ENCODE measurements at regions not wholly inside any gene's neighbourhood (a gene's known extent, or its start where the extent isn't known, plus 50 kb on each side); places are given as distances from the start of the nearest gene placed in this dataset.

DNA sequence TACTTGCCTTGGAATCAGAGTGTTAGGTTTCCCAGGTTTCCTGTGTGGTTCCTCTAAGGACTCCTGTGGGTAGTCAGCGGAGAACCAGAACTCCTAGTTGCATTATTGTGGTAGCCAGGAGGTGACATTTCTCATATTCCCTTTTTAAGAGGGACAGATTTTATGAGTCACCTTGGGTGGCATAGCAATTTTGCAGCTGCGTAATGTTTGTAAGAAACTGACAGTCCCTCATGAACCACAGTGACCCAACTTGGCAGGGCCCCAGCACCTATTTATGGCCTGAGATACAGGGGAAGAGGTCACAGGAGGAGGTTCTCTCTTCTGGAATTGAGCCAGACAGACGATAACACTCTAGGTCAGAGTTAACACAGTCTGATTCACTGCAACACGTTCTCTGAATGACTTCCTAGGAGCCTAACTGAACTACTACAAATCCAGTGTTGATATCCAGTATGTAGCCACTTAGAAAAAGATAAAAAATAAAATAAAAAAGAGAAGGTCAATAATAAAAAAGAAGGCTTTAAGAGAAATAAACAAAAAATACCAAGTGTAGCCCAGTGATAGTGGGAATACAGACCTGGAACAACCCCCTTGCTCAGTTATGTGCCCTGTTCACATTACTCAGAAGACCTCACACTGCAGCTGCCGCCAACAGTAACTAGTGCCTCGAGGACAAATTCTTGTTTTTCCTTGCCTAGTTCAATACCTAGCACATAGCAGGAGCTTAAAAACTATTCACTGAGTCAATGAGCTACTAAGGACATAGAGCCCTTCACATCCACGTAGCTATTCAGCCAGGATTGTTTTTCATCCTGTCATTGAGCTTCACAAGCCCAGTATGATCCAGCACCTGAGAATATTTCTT lies 50.7 kb upstream of the VLDLR start (continued):
- no peak for TF ChIP-seq ZNF529 (tag by site-specific recombination; IDR thresholded peaks at IDR 0.05; ENCODE audit: insufficient replicate concordance)
- no peak for TF ChIP-seq ZNF433 (tag by site-specific recombination; IDR thresholded peaks at IDR 0.05; ENCODE audit: low read depth)
- TF ChIP-seq, protein P1, sequence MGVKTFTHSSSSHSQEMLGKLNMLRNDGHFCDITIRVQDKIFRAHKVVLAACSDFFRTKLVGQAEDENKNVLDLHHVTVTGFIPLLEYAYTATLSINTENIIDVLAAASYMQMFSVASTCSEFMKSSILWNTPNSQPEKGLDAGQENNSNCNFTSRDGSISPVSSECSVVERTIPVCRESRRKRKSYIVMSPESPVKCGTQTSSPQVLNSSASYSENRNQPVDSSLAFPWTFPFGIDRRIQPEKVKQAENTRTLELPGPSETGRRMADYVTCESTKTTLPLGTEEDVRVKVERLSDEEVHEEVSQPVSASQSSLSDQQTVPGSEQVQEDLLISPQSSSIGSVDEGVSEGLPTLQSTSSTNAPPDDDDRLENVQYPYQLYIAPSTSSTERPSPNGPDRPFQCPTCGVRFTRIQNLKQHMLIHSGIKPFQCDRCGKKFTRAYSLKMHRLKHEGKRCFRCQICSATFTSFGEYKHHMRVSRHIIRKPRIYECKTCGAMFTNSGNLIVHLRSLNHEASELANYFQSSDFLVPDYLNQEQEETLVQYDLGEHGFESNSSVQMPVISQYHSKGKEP (tag by site-specific recombination; IDR thresholded peaks at IDR 0.05) = peak; percentile 89
- TF ChIP-seq ZNF560 (tag by site-specific recombination; IDR thresholded peaks at IDR 0.05; ENCODE audit: borderline replicate concordance) = no peak
- peak; percentile 52; the same call in 1 of the 2 replicates for TF ChIP-seq ZBTB21 (tag by site-specific recombination; IDR thresholded peaks at IDR 0.05)
- TF ChIP-seq, protein P2, sequence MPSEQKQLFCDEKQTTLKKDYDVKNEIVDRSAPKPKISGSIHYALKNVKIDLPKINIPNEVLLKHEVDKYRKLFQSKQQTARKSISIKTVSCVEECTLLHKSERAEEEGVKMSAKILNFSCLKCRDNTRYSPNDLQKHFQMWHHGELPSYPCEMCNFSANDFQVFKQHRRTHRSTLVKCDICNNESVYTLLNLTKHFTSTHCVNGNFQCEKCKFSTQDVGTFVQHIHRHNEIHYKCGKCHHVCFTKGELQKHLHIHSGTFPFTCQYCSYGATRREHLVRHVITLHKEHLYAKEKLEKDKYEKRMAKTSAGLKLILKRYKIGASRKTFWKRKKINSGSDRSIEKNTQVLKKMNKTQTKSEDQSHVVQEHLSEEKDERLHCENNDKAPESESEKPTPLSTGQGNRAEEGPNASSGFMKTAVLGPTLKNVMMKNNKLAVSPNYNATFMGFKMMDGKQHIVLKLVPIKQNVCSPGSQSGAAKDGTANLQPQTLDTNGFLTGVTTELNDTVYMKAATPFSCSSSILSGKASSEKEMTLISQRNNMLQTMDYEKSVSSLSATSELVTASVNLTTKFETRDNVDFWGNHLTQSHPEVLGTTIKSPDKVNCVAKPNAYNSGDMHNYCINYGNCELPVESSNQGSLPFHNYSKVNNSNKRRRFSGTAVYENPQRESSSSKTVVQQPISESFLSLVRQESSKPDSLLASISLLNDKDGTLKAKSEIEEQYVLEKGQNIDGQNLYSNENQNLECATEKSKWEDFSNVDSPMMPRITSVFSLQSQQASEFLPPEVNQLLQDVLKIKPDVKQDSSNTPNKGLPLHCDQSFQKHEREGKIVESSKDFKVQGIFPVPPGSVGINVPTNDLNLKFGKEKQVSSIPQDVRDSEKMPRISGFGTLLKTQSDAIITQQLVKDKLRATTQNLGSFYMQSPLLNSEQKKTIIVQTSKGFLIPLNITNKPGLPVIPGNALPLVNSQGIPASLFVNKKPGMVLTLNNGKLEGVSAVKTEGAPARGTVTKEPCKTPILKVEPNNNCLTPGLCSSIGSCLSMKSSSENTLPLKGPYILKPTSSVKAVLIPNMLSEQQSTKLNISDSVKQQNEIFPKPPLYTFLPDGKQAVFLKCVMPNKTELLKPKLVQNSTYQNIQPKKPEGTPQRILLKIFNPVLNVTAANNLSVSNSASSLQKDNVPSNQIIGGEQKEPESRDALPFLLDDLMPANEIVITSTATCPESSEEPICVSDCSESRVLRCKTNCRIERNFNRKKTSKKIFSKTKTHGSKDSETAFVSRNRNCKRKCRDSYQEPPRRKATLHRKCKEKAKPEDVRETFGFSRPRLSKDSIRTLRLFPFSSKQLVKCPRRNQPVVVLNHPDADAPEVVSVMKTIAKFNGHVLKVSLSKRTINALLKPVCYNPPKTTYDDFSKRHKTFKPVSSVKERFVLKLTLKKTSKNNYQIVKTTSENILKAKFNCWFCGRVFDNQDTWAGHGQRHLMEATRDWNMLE (tag by site-specific recombination; conservative IDR thresholded peaks at IDR 0.05; ENCODE audit: low read depth) = 0 out of 2 replicates have a peak, but pooled peaks have one; percentile 39
- no peak; the same call in 1 of the 2 replicates for TF ChIP-seq ZNF558 (tag by site-specific recombination; IDR thresholded peaks at IDR 0.05)
- TF ChIP-seq ZNF777 (tag by site-specific recombination; IDR thresholded peaks at IDR 0.05; ENCODE audit: borderline replicate concordance) = no peak
- TF ChIP-seq KLF9 (tag by site-specific recombination; IDR thresholded peaks at IDR 0.05; ENCODE audit: low read depth) = no peak
- TF ChIP-seq, protein P3, sequence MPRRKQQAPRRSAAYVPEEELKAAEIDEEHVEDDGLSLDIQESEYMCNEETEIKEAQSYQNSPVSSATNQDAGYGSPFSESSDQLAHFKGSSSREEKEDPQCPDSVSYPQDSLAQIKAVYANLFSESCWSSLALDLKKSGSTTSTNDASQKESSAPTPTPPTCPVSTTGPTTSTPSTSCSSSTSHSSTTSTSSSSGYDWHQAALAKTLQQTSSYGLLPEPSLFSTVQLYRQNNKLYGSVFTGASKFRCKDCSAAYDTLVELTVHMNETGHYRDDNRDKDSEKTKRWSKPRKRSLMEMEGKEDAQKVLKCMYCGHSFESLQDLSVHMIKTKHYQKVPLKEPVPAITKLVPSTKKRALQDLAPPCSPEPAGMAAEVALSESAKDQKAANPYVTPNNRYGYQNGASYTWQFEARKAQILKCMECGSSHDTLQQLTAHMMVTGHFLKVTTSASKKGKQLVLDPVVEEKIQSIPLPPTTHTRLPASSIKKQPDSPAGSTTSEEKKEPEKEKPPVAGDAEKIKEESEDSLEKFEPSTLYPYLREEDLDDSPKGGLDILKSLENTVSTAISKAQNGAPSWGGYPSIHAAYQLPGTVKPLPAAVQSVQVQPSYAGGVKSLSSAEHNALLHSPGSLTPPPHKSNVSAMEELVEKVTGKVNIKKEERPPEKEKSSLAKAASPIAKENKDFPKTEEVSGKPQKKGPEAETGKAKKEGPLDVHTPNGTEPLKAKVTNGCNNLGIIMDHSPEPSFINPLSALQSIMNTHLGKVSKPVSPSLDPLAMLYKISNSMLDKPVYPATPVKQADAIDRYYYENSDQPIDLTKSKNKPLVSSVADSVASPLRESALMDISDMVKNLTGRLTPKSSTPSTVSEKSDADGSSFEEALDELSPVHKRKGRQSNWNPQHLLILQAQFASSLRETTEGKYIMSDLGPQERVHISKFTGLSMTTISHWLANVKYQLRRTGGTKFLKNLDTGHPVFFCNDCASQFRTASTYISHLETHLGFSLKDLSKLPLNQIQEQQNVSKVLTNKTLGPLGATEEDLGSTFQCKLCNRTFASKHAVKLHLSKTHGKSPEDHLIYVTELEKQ (tag by site-specific recombination; IDR thresholded peaks at IDR 0.05; ENCODE audit: borderline replicate concordance) = peak; percentile 61; the same call in 1 of the 2 replicates
- peak; percentile 52; the same call in 1 of the 2 replicates for TF ChIP-seq OVOL3 (tag by site-specific recombination; IDR thresholded peaks at IDR 0.05)
- TF ChIP-seq ZFHX2 (tag by site-specific recombination; conservative IDR thresholded peaks at IDR 0.05) = no peak
- TF ChIP-seq, protein P4, sequence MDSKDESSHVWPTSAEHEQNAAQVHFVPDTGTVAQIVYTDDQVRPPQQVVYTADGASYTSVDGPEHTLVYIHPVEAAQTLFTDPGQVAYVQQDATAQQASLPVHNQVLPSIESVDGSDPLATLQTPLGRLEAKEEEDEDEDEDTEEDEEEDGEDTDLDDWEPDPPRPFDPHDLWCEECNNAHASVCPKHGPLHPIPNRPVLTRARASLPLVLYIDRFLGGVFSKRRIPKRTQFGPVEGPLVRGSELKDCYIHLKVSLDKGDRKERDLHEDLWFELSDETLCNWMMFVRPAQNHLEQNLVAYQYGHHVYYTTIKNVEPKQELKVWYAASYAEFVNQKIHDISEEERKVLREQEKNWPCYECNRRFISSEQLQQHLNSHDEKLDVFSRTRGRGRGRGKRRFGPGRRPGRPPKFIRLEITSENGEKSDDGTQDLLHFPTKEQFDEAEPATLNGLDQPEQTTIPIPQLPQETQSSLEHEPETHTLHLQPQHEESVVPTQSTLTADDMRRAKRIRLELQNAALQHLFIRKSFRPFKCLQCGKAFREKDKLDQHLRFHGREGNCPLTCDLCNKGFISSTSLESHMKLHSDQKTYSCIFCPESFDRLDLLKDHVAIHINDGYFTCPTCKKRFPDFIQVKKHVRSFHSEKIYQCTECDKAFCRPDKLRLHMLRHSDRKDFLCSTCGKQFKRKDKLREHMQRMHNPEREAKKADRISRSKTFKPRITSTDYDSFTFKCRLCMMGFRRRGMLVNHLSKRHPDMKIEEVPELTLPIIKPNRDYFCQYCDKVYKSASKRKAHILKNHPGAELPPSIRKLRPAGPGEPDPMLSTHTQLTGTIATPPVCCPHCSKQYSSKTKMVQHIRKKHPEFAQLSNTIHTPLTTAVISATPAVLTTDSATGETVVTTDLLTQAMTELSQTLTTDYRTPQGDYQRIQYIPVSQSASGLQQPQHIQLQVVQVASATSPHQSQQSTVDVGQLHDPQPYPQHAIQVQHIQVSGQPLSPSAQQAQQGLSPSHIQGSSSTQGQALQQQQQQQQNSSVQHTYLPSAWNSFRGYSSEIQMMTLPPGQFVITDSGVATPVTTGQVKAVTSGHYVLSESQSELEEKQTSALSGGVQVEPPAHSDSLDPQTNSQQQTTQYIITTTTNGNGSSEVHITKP (tag by site-specific recombination; IDR thresholded peaks at IDR 0.05) = peak; percentile 82
- TF ChIP-seq ZNF585B (tag by site-specific recombination; IDR thresholded peaks at IDR 0.05) = no peak
- TF ChIP-seq, protein P5, sequence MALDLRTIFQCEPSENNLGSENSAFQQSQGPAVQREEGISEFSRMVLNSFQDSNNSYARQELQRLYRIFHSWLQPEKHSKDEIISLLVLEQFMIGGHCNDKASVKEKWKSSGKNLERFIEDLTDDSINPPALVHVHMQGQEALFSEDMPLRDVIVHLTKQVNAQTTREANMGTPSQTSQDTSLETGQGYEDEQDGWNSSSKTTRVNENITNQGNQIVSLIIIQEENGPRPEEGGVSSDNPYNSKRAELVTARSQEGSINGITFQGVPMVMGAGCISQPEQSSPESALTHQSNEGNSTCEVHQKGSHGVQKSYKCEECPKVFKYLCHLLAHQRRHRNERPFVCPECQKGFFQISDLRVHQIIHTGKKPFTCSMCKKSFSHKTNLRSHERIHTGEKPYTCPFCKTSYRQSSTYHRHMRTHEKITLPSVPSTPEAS (tag by site-specific recombination; IDR thresholded peaks at IDR 0.05) = no peak
- no peak for TF ChIP-seq SP2 (tag by site-specific recombination; IDR thresholded peaks at IDR 0.05)
- TF ChIP-seq ZNF423 (tag by site-specific recombination; IDR thresholded peaks at IDR 0.05) = peak; percentile 35; the same call in 1 of the 2 replicates
- TF ChIP-seq, protein P6, sequence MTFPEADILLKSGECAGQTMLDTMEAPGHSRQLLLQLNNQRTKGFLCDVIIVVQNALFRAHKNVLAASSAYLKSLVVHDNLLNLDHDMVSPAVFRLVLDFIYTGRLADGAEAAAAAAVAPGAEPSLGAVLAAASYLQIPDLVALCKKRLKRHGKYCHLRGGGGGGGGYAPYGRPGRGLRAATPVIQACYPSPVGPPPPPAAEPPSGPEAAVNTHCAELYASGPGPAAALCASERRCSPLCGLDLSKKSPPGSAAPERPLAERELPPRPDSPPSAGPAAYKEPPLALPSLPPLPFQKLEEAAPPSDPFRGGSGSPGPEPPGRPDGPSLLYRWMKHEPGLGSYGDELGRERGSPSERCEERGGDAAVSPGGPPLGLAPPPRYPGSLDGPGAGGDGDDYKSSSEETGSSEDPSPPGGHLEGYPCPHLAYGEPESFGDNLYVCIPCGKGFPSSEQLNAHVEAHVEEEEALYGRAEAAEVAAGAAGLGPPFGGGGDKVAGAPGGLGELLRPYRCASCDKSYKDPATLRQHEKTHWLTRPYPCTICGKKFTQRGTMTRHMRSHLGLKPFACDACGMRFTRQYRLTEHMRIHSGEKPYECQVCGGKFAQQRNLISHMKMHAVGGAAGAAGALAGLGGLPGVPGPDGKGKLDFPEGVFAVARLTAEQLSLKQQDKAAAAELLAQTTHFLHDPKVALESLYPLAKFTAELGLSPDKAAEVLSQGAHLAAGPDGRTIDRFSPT (tag by site-specific recombination; IDR thresholded peaks at IDR 0.05) = no peak
- no peak for TF ChIP-seq KLF7 (tag by site-specific recombination; IDR thresholded peaks at IDR 0.05; ENCODE audit: borderline replicate concordance)
- 0 out of 2 replicates have a peak, but pooled peaks have one; percentile 24 for TF ChIP-seq ZBTB8A (tag by site-specific recombination; IDR thresholded peaks at IDR 0.05)
